Activated CD4-positive, alpha-beta memory T cell treated with anti-CD3 and anti-CD28 coated beads for 36 hours (primary cell): ENCODE measurements at regions not wholly inside any gene's neighbourhood (a gene's known extent, or its start where the extent isn't known, plus 50 kb on each side); places are given as distances from the start of the nearest gene placed in this dataset.

Source experiments
- CTCF ChIA-PET: fragments of 350-600 bp; sonication (Branson Sonifier 250); formaldehyde crosslinking; loops from one replicate; lab custom pipeline; 2021; ENCODE audit warnings: antibody characterized with exemption, inconsistent platforms; lab: Charles Lee
- POLR2A ChIA-PET: fragments of 350-600 bp; sonication (Branson Sonifier 250); formaldehyde crosslinking; loops from one replicate; lab custom pipeline; 2021; ENCODE audit warnings: antibody characterized with exemption; lab: Charles Lee
- DNase-seq: peaks from one replicate; pipeline ENCODE4 v3.0.0-alpha.2; 2020
- H3K27ac Mint-ChIP-seq: one replicate; pipeline ENCODE4 v1.8.0; 2021; ENCODE audit warnings: mixed read lengths
- H3K27me3 Mint-ChIP-seq: one replicate; pipeline ENCODE4 v1.8.0; 2021; ENCODE audit warnings: mixed read lengths
- H3K36me3 Mint-ChIP-seq: one replicate; pipeline ENCODE4 v1.8.0; 2021; ENCODE audit warnings: mixed read lengths
- H3K4me1 Mint-ChIP-seq: one replicate; pipeline ENCODE4 v1.8.0; 2021; ENCODE audit warnings: low read depth, mixed read lengths
- H3K4me3 Mint-ChIP-seq: one replicate; pipeline ENCODE4 v1.8.0; 2021; ENCODE audit warnings: mild to moderate bottlenecking, mixed read lengths
- H3K9me3 Mint-ChIP-seq: one replicate; pipeline ENCODE4 v1.8.0; 2021; ENCODE audit warnings: mixed read lengths
- intact Hi-C: fragments of 100-400 bp; cut with micrococcal nuclease; formaldehyde crosslinking; loops from one replicate; pipeline ENCODE4 v1.15.1; 2023

GRCh38 chr6:156390621-156391020, 386.6 kb upstream of the ARID1B start:
- H3K27ac Mint-ChIP-seq = no peak overlapping the region
- H3K27me3 Mint-ChIP-seq = peaks cover 3% of the 10 kb centered on the region
- CTCF ChIA-PET = no interaction called here
- H3K4me3 Mint-ChIP-seq = no peak overlapping the region
- no peaks in the 10 kb centered on the region for H3K36me3 Mint-ChIP-seq
- intact Hi-C loops = loop anchor here (10.0 kb wide), 1 partner anchor 294 kb away; no protein-coding TSS in a partner anchor
- POLR2A ChIA-PET = no interaction called here
- DNase-seq = no peak
- no peaks in the 10 kb centered on the region for H3K9me3 Mint-ChIP-seq
- H3K4me1 Mint-ChIP-seq = peaks cover 46% of the 10 kb centered on the region

GRCh38 chr6:156389296-156389695, 387.9 kb upstream of the ARID1B start:
- Mint-ChIP-seq H3K27ac (no peak overlapping the region), H3K27me3 (peaks cover 1% of the 10 kb centered on the region), H3K4me3 (no peak overlapping the region), H3K4me1 (peaks cover 33% of the 10 kb centered on the region), H3K9me3 (peaks cover 3% of the 10 kb centered on the region), H3K36me3 (no peaks in the 10 kb centered on the region)
- DNase-seq = no peak
- ChIA-PET CTCF (no interaction called here), POLR2A (no interaction called here)
- intact Hi-C loops = no loop called here

GRCh38 chr6:156387472-156387871, 389.7 kb upstream of the ARID1B start:
- DNase-seq = no peak
- Mint-ChIP-seq H3K4me3 (no peak overlapping the region), H3K9me3 (peaks cover 3% of the 10 kb centered on the region), H3K4me1 (peaks cover 18% of the 10 kb centered on the region), H3K36me3 (no peaks in the 10 kb centered on the region), H3K27ac (no peak overlapping the region), H3K27me3 (no peaks in the 10 kb centered on the region)
- intact Hi-C loops = no loop called here
- CTCF ChIA-PET = no interaction called here
- POLR2A ChIA-PET = no interaction called here

- Mint-ChIP-seq H3K4me1 (peaks cover 4% of the 10 kb centered on the region), H3K9me3 (peaks cover 3% of the 10 kb centered on the region), H3K27ac (no peak overlapping the region), H3K27me3 (no peaks in the 10 kb centered on the region), H3K36me3 (peaks cover 2% of the 10 kb centered on the region), H3K4me3 (no peak overlapping the region)
- intact Hi-C loops = no loop called here
- CTCF ChIA-PET = no interaction called here
- POLR2A ChIA-PET = no interaction called here
- no peak for DNase-seq
Observed at GRCh38 chr6:156383059-156383458, 394.1 kb upstream of the ARID1B start.

GRCh38 chr6:156379392-156380289, 397.5 kb upstream of the ARID1B start:
- DNase-seq = no peak
- H3K9me3 Mint-ChIP-seq = peaks cover 1% of the 10 kb centered on the region
- no peak overlapping the region for H3K4me3 Mint-ChIP-seq
- H3K4me1 Mint-ChIP-seq = peaks cover 4% of the 10 kb centered on the region
- intact Hi-C loops = no loop called here
- peaks cover 2% of the 10 kb centered on the region for H3K36me3 Mint-ChIP-seq
- no peak overlapping the region for H3K27ac Mint-ChIP-seq
- ChIA-PET POLR2A (no interaction called here), CTCF (interaction anchor here (0.8 kb wide), 1 partner anchor 217 kb away, joined by 3 read pairs; no protein-coding TSS in a partner anchor)
- no peaks in the 10 kb centered on the region for H3K27me3 Mint-ChIP-seq

- ChIA-PET POLR2A (no interaction called here), CTCF (interaction anchor here (0.8 kb wide), 1 partner anchor 217 kb away, joined by 3 read pairs; no protein-coding TSS in a partner anchor)
- Mint-ChIP-seq H3K36me3 (peaks cover 2% of the 10 kb centered on the region), H3K4me3 (no peak overlapping the region), H3K9me3 (no peaks in the 10 kb centered on the region), H3K27me3 (no peaks in the 10 kb centered on the region), H3K4me1 (peaks cover 4% of the 10 kb centered on the region), H3K27ac (no peak overlapping the region)
- intact Hi-C loops = no loop called here
- DNase-seq = no peak
Observed at GRCh38 chr6:156378853-156379252, 398.3 kb upstream of the ARID1B start.

- Mint-ChIP-seq H3K9me3 (no peaks in the 10 kb centered on the region), H3K4me1 (peaks cover 4% of the 10 kb centered on the region), H3K4me3 (no peak overlapping the region), H3K27me3 (no peaks in the 10 kb centered on the region), H3K27ac (no peak overlapping the region), H3K36me3 (no peaks in the 10 kb centered on the region)
- ChIA-PET CTCF (no interaction called here), POLR2A (no interaction called here)
- intact Hi-C loops = no loop called here
- no peak for DNase-seq
Observed at GRCh38 chr6:156376091-156376490, 401.1 kb upstream of the ARID1B start.

- no peak overlapping the region for H3K4me3 Mint-ChIP-seq
- POLR2A ChIA-PET = no interaction called here
- intact Hi-C loops = no loop called here
- no peak for DNase-seq
- no peaks in the 10 kb centered on the region for H3K4me1 Mint-ChIP-seq
- CTCF ChIA-PET = interaction anchor here (0.9 kb wide), 1 partner anchor 626 kb away, joined by 3 read pairs; no protein-coding TSS in a partner anchor
- H3K27me3 Mint-ChIP-seq = no peaks in the 10 kb centered on the region
- H3K9me3 Mint-ChIP-seq = no peaks in the 10 kb centered on the region
- peaks cover 13% of the 10 kb centered on the region for H3K36me3 Mint-ChIP-seq
- H3K27ac Mint-ChIP-seq = no peak overlapping the region
Observed at GRCh38 chr6:156359912-156360311, 417.3 kb upstream of the ARID1B start.

- H3K27ac Mint-ChIP-seq = no peak overlapping the region
- CTCF ChIA-PET = no interaction called here
- no peak overlapping the region for H3K4me3 Mint-ChIP-seq
- intact Hi-C loops = no loop called here
- no peaks in the 10 kb centered on the region for H3K9me3 Mint-ChIP-seq
- H3K27me3 Mint-ChIP-seq = no peaks in the 10 kb centered on the region
- peaks cover 9% of the 10 kb centered on the region for H3K36me3 Mint-ChIP-seq
- DNase-seq = no peak
- POLR2A ChIA-PET = no interaction called here
- H3K4me1 Mint-ChIP-seq = no peaks in the 10 kb centered on the region
Observed at GRCh38 chr6:156352861-156353260, 424.3 kb upstream of the ARID1B start.

- Mint-ChIP-seq H3K4me3 (no peak overlapping the region), H3K9me3 (no peaks in the 10 kb centered on the region), H3K36me3 (peaks cover 3% of the 10 kb centered on the region), H3K27ac (no peak overlapping the region), H3K27me3 (no peaks in the 10 kb centered on the region), H3K4me1 (no peaks in the 10 kb centered on the region)
- CTCF ChIA-PET = no interaction called here
- intact Hi-C loops = no loop called here
- DNase-seq = no peak
- POLR2A ChIA-PET = no interaction called here
Observed at GRCh38 chr6:156351346-156351966, 425.7 kb upstream of the ARID1B start.

GRCh38 chr6:156350337-156350736, 426.8 kb upstream of the ARID1B start:
- H3K4me1 Mint-ChIP-seq = no peaks in the 10 kb centered on the region
- ChIA-PET POLR2A (no interaction called here), CTCF (interaction anchor here (0.7 kb wide), 1 partner anchor 174 kb away, joined by 3 read pairs; no protein-coding TSS in a partner anchor)
- no peak overlapping the region for H3K27ac Mint-ChIP-seq
- no peak for DNase-seq
- intact Hi-C loops = no loop called here
- no peak overlapping the region for H3K4me3 Mint-ChIP-seq
- no peaks in the 10 kb centered on the region for H3K27me3 Mint-ChIP-seq
- no peaks in the 10 kb centered on the region for H3K36me3 Mint-ChIP-seq
- H3K9me3 Mint-ChIP-seq = no peaks in the 10 kb centered on the region

GRCh38 chr6:156348849-156349248, 428.3 kb upstream of the ARID1B start:
- intact Hi-C loops = no loop called here
- H3K4me3 Mint-ChIP-seq = no peak overlapping the region
- H3K27ac Mint-ChIP-seq = no peak overlapping the region
- DNase-seq = no peak
- no peaks in the 10 kb centered on the region for H3K9me3 Mint-ChIP-seq
- H3K27me3 Mint-ChIP-seq = no peaks in the 10 kb centered on the region
- H3K36me3 Mint-ChIP-seq = no peaks in the 10 kb centered on the region
- POLR2A ChIA-PET = no interaction called here
- no peaks in the 10 kb centered on the region for H3K4me1 Mint-ChIP-seq
- CTCF ChIA-PET = no interaction called here
